GM23338 (cell line): ENCODE measurements at regions not wholly inside any gene's neighbourhood (a gene's known extent, or its start where the extent isn't known, plus 50 kb on each side); places are given as distances from the start of the nearest gene placed in this dataset.
A peak's percentile ranks its signal among the peaks of the same experiment; 100 is the strongest.

Source experiments
- ATAC-seq: fragments of 200-7000 bp; cut with Tn5 transposase; 3 replicates; pipeline ENCODE4 v1.9.1; 2020
- DNase-seq: peaks from one replicate; pipeline ENCODE4 v3.0.0-alpha.2; 2015; ENCODE audit warnings: low spot score
- H2AFZ ChIP-seq: fragments of 200-600 bp; sonication (generic); 2 replicates; pipeline ENCODE4 v1.8.0; 2016; ENCODE audit warnings: antibody characterized with exemption, mild to moderate bottlenecking, moderate library complexity
- H3F3A ChIP-seq: fragments of 200-600 bp; sonication (generic); replicated peaks from 2 replicates; pipeline ENCODE4 v1.8.0; 2017; ENCODE audit warnings: antibody characterized with exemption, mixed run types, low read depth
- H3K27ac ChIP-seq: fragments of 200-600 bp; sonication (generic); 2 replicates; pipeline ENCODE4 v1.6.1; 2016; ENCODE audit warnings: low read depth
- H3K27me3 ChIP-seq: fragments of 200-600 bp; sonication (generic); 2 replicates; pipeline ENCODE4 v1.8.0; 2016; ENCODE audit warnings: mild to moderate bottlenecking, mixed run types, moderate library complexity; ENCODE audit not compliant: insufficient read depth
- H3K36me3 ChIP-seq: fragments of 200-600 bp; sonication (generic); 2 replicates; pipeline ENCODE4 v1.8.0; 2016; ENCODE audit warnings: mild to moderate bottlenecking; ENCODE audit not compliant: insufficient read depth
- H3K4me1 ChIP-seq: fragments of 200-600 bp; sonication (generic); 2 replicates; pipeline ENCODE4 v1.8.0; 2016; ENCODE audit warnings: mild to moderate bottlenecking, moderate library complexity; ENCODE audit not compliant: insufficient read depth
- H3K4me2 ChIP-seq: fragments of 200-600 bp; sonication (generic); 2 replicates; pipeline ENCODE4 v1.7.1; 2017; ENCODE audit warnings: mixed run types
- H3K4me3 ChIP-seq: fragments of 200-600 bp; sonication (generic); 2 replicates; pipeline ENCODE4 v1.6.1; 2016; ENCODE audit warnings: mixed run types
- H3K79me2 ChIP-seq: fragments of 200-600 bp; sonication (generic); replicated peaks from 2 replicates; pipeline ENCODE4 v1.8.0; 2017; ENCODE audit warnings: mild to moderate bottlenecking; ENCODE audit not compliant: insufficient read depth
- H3K9me2 ChIP-seq: fragments of 200-600 bp; sonication (generic); 2 replicates; pipeline ENCODE4 v1.8.0; 2017; ENCODE audit not compliant: insufficient read depth
- H4K20me1 ChIP-seq: fragments of 200-600 bp; sonication (generic); replicated peaks from 2 replicates; pipeline ENCODE4 v1.8.0; 2017; ENCODE audit warnings: mild to moderate bottlenecking; ENCODE audit not compliant: insufficient read depth
- H3K27ac Mint-ChIP-seq: 2 replicates; pipeline ENCODE4 v1.8.0; 2020; ENCODE audit warnings: inconsistent platforms, mild to moderate bottlenecking, moderate library complexity, mixed read lengths
- H3K27me3 Mint-ChIP-seq: 3 replicates; pipeline ENCODE4 v1.8.0; 2022; ENCODE audit warnings: low read depth, mild to moderate bottlenecking, moderate library complexity, mixed read lengths, inconsistent platforms; ENCODE audit not compliant: insufficient read depth, poor library complexity
- H3K36me3 Mint-ChIP-seq: 3 replicates; pipeline ENCODE4 v1.8.0; 2021; ENCODE audit warnings: low read depth, mild to moderate bottlenecking, inconsistent platforms, moderate library complexity, mixed read lengths
- H3K4me1 Mint-ChIP-seq: 3 replicates; pipeline ENCODE4 v1.8.0; 2020; ENCODE audit warnings: mild to moderate bottlenecking, inconsistent platforms, mixed read lengths
- H3K4me3 Mint-ChIP-seq: 3 replicates; pipeline ENCODE4 v1.8.0; 2021; ENCODE audit warnings: moderate library complexity, mild to moderate bottlenecking, inconsistent platforms, mixed read lengths
- H3K9me3 Mint-ChIP-seq: 3 replicates; pipeline ENCODE4 v1.8.0; 2020; ENCODE audit warnings: moderate library complexity, mild to moderate bottlenecking, inconsistent platforms, mixed read lengths
- CREB1 ChIP-seq: fragments of 250-450 bp; sonication (Bioruptor Pico); IDR thresholded peaks from 2 replicates; pipeline ENCODE4 v1.5.0; 2020; ENCODE audit warnings: low read depth, mild to moderate bottlenecking, moderate library complexity
- EZH2phosphoT487 ChIP-seq: fragments of 200-600 bp; sonication (generic); IDR thresholded peaks from one replicate; pipeline ENCODE4 v1.8.1; 2018; ENCODE audit warnings: antibody characterized with exemption; ENCODE audit not compliant: unreplicated experiment
- JUNB ChIP-seq: IDR thresholded peaks from one replicate; pipeline ENCODE4 v1.6.1; 2016; ENCODE audit warnings: antibody characterized with exemption; ENCODE audit not compliant: unreplicated experiment
- NANOG ChIP-seq: IDR thresholded peaks from 2 replicates; pipeline ENCODE4 v1.6.1; 2016; ENCODE audit warnings: antibody characterized with exemption, borderline replicate concordance
- POLR2AphosphoS5 ChIP-seq: IDR thresholded peaks from 2 replicates; pipeline ENCODE4 v1.6.1; 2016; ENCODE audit warnings: antibody characterized with exemption, low read depth
- ZNF462 ChIP-seq: fragments of 250-450 bp; sonication (Bioruptor Pico); IDR thresholded peaks from 2 replicates; pipeline ENCODE4 v1.5.0; 2020; ENCODE audit warnings: mild to moderate bottlenecking, moderate library complexity

- peak overlapping the region; percentile 36; the same call in 1 of the 2 replicates for H3K27ac Mint-ChIP-seq
- peak; percentile 72 for ATAC-seq
- TF ChIP-seq EZH2phosphoT487 (no peak), POLR2AphosphoS5 (no peak), NANOG (no peak), ZNF462 (no peak), CREB1 (CRISPR knock-in tag) (no peak), JUNB (no peak)
- no peaks in the 10 kb centered on the region for H3K36me3 ChIP-seq
- peaks cover 51% of the 10 kb centered on the region for H3K4me1 Mint-ChIP-seq
- H3K9me2 ChIP-seq = no peaks in the 10 kb centered on the region
- H3K79me2 ChIP-seq = no peaks in the 10 kb centered on the region
- peaks cover 19% of the 10 kb centered on the region for H3K36me3 Mint-ChIP-seq
- no peaks in the 10 kb centered on the region for H3K27me3 ChIP-seq
- peak; percentile 67 for DNase-seq
- H3K27ac ChIP-seq = peak overlapping the region; percentile 74
- H3K27me3 Mint-ChIP-seq = peaks cover 31% of the 10 kb centered on the region
- H3K4me1 ChIP-seq = peaks cover 28% of the 10 kb centered on the region
- H2AFZ ChIP-seq = peak overlapping the region; percentile 87
- H3K4me3 ChIP-seq = peak overlapping the region; percentile 36
- peak overlapping the region; percentile 69 for H3K4me2 ChIP-seq
- peak overlapping the region; percentile 54 for H3K4me3 Mint-ChIP-seq
- H4K20me1 ChIP-seq = no peaks in the 10 kb centered on the region
- H3F3A ChIP-seq = peaks cover 4% of the 10 kb centered on the region; the same call in 1 of the 2 replicates
- H3K9me3 Mint-ChIP-seq = peaks cover 11% of the 10 kb centered on the region
Measured at GRCh38 chr16:86733546-86734254, 155.4 kb downstream of the FOXL1 start.
